HG02588 (cell line): ENCODE measurements at regions not wholly inside any gene's neighbourhood (a gene's known extent, or its start where the extent isn't known, plus 50 kb on each side); places are given as distances from the start of the nearest gene placed in this dataset.

Source experiments
- ATAC-seq: cut with Tn5 transposase; IDR thresholded peaks from one replicate; pipeline ENCODE4 v1.9.1; 2021; ENCODE audit warnings: mild to moderate bottlenecking, moderate library complexity; ENCODE audit not compliant: unreplicated experiment

DNA sequence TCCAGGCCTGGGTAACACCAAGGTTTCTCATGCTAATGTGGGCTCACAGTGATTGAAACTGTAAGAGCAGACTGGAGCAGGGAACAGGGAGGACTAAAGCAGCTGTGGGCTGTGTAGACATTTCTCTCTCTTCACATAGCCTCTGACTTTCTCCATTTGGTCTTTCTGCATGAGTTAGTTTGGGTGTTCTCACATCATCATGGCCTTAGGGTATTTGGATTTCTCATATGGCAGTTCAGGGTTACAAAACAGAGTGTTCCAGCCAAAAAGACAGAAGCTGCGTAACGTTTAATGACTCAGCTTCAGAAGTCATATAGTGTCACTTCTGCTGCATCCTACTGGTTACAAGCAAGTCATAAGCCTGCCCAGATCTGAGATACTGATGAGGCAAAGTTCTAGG is 52.0 kb upstream of the OSBPL8 start:
- ATAC-seq, result no peak

DNA sequence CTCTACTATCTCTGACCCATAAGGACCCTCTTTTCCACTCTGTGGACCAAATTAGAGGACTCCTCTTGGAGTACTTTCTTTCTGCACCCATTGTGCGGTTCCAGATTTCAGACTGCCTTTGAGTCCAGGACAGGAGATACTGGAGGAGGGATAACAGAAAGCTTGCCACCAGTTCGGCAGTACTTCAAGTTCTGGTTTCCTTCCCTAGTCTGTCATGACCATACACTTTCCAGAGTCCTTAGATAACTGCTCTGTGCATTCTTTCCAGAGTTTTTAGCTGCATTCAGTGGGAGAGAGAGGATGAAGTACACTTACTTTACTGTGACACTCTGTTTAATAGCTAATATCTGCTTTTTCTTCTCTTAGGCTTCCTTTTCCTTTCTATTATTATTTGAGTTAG is 54.8 kb upstream of the OSBPL8 start:
- no peak for ATAC-seq

DNA sequence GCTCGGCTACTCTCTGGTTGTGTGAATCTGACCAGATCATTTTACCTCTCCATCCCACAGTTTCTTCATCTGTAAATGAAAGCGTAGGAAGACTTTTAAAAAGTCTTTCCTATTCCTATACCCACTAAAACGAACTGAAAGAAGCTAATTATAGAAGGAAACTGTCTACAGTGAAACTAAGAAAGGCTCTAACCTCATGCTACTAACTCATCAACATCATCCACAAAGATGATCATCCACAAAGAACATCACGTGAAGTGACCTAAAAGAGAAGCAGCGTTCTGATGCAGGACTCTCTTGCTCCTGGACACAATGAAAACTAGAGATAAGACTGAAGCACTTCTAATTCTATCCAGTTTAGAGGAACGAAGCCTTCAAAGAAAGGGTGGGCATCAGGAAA is 58.5 kb upstream of the OSBPL8 start:
- no peak for ATAC-seq

DNA sequence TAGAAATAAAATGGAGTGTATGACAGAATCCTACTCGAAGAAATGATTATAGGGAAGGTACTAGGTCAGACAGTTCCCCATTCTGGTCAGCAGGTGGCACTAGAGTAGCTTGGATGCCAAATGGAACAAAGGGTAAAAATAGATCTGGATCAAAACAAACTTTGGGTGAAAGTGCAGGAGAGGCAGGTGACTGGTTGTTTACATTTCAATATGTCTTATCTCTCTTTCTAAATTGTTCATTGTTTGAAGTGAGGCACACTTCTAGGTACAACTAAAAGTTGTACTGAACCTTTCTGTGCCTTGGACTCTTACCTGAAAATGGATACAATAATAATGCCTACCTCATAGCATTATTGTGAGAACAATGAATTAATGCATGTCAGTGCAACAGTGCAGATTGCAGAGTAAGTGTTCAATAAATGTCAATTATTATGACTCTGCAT is 62.0 kb upstream of the OSBPL8 start:
- ATAC-seq, result peak; percentile 66

DNA sequence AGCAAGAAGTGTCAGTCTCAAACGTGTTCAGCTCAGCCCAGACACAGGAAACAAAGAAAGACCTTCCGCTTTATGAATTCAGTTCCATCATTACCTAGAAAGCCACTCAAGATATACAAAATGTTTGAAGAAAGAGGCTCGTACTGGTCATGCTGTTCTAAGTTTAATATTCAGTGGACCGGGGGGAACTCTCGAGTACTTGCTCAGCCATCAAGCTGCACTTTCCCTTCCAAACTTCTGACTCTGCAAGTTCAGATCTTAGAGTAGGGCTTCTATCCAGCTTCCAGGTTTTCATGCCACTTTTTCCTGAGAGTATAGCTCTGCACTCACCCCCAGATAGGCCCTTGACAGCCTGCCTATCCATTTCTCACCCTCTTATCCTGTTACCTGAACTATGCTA is 62.8 kb upstream of the OSBPL8 start:
- no peak for ATAC-seq

DNA sequence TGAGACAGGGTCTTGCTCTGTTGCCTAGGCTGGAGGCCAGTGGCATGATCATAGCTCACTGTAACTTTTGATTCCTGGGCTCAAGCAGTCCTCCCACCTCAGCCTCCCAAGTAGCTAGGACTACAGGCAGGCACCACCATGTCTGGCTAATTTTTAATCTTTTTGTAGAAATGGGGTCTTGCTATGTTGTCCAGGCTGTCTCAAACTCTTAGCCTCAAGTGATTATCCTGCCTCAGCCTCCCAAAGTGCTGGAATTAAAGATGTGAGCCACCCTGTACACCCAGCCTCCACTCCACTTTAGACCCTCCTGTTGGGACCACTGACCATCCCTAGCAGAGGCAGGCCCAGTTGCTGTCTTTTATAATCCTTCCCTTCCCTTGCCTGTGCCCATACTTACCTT is 63.3 kb upstream of the OSBPL8 start:
- no peak for ATAC-seq

DNA sequence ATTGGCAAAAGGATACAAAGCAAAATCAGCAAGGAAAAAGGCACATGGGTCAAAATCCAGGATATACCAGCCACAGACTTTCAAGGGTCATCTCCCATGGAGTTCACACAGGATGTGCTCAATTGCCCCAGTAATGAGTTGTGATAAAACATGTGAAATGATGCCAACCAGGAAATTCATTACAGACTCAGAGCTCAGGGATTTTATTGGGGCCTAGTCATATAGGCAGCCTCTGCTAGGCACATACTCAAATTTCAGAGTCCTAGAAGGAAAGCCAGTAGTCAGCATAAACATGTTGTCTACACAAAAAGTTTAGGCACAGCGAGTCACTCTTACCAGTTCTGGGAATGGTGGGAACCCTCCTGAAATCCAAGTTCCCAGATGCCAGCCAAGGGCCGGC is 64.4 kb upstream of the OSBPL8 start:
- no peak for ATAC-seq

DNA sequence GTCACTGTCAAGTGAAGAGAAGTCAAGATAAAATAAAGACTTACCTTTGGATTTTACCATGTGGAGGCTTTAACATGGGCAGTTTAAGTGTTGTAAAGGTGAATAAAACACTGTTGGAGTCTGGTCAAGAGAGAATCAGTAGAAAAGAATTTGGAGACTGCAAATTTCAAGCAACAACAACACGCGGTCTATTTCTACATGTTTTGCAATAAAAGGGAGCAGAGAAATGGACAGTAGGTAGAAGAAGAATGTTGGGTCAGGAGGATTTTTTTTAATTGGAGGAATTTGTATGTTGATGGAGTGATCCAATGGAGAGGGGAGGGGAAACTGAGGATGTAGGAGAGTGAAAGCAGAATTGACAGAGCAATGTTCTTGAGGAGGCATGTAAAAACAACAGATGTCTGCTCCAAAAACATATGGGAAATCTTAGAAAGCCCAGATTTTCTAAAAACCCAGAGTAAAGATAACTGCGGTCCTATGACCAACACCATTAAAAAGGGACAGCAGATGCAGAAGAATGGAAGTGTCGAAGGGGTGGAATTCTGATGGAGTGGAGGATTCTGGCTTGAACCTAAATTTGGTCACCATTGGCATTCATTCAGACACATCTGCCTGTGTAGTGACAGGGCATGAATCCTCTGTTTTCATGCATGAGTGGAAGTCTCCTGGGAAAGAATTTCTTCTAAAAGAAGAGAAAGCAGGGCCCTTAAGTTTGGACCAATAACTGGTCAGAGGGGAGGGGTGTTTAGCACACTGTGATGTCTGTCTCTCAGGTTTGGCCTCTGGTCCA is 68.0 kb upstream of the OSBPL8 start:
- no peak for ATAC-seq

DNA sequence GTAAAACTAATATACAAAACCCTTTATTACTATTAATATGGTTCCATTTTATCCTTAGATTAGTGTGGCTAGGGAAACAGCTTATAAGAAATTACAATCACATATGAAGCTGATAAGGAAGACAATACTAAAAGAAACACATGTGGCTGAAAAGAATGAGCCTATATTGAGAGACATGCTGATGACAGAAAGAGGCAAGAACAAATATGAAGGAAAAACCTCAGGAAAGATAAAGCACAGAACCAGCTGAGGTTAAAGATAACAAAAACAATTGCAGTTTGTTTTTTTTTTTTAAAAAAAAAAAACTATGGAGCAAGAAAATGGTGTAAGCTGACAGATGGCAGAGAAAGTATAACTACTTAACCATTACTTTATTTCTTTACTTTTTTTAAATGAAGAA is 69.2 kb upstream of the OSBPL8 start:
- no peak for ATAC-seq

DNA sequence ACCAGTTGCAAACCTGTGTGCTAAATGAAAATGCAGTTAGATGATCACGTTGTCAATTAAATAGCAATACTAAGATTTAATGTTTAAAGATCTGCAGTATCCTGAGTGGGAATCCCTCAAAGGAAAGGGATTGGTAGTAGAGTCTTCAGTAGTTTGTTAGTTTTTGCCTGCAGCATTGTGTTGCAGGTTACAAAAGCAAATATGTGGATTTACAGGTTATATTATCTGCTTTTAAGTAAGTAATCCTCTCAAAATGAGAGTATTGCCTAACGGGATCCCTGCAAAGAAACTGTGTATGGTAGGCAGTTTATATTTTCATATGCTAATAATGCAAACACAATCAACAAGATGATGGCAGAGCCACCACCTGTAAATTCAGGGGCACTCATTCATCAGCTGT is 72.2 kb upstream of the OSBPL8 start:
- ATAC-seq, result no peak

DNA sequence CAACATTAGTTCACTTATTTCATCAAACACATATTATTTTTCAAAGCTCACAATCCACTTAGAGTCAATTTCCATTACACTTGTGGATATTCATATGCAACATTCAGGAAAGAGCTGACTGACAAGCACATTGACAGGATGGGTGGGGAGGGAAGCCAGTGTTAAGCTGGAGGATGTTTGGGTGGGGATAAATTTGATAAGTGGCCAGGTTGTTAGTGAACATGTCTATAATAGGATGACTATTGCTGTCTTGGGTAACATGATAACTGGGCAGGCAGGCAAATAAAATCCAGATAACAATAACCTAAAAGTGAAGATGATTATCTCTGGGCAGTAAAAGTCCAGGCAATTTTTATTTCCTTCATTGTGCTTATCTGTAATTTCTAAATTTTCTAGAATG is 73.8 kb upstream of the OSBPL8 start:
- no peak for ATAC-seq

DNA sequence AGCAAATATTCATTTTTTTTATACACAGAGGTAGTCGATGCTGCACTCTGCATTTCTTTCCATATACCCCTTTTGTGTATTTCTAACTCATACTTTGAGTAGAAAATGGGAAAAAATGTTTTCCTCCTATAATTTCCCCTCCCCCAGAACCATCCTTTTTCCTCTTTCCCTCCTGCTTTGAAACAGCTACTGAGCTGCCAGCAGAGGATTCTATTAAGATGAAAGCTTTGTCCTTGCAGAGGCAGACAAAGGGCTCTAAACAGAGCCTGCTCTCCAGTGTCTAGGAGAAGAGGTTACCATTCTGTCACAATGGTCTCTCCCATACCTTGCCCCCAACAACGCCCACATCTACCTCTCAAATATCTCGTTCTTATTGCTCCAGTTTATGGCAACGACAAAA is 74.6 kb upstream of the OSBPL8 start:
- no peak for ATAC-seq

DNA sequence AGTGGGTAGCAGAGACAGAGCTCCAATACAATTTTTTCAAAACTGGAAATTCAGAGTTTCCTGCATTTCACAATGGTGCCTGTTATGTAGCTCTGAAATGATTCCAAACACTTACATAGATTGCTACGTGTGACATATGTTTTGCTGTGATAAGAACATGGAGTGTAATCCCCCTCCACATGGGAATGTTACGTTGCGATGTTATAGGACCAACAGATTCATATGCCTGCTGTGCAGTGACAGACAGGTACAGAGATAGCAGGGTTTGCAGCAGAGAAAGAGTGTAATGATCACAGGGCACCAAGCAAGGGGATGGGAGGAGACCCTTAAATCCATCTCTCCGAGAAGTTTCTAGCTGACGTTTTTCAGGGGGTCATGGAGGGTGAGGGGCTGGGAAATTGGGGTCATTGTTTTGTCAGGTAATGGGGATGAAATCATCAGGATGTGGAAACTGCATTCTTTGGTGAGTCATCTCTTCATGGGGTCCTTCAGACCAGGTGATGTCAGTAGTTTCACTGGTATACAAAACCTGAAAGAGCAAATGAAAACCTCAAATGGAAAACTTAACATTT is 76.6 kb upstream of the OSBPL8 start:
- ATAC-seq, result no peak

DNA sequence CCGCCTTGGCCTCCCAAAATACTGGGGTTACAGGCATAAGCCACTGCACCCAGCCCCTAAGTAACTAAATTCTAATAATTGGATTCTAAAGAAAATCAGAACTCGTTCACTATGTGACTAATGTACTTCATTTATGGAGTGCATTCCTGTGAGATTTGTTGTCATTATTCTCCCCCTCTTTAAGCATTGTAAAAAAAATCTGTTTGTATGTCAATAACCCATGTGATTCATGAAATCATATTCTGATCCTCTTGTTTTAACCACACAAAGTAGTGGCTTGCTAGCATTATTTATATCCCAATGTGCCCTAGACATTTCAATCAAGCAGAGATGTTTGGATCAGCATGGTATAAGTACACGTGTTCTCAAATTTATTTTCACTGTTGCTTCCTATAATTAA is 78.2 kb upstream of the OSBPL8 start:
- no peak for ATAC-seq

DNA sequence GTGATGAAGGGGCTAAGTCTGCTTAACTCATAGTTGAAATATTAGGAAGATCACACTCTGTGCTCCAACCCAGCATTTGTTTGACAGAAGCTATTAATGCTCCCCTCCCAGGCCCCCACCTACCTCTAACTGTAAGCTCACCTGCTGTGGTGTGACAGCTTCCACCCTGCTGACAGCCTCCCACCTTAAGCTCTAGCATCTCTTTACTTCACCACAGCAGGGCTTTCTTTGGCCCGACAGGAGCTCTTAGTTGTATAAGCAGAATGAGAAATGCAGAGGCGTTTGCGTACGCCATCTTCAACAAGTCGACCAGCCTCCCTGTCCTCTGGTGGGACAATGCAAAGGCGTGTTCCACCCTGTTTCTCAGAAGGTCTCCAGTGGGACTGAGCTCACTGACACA is 80.1 kb upstream of the OSBPL8 start:
- no peak for ATAC-seq

DNA sequence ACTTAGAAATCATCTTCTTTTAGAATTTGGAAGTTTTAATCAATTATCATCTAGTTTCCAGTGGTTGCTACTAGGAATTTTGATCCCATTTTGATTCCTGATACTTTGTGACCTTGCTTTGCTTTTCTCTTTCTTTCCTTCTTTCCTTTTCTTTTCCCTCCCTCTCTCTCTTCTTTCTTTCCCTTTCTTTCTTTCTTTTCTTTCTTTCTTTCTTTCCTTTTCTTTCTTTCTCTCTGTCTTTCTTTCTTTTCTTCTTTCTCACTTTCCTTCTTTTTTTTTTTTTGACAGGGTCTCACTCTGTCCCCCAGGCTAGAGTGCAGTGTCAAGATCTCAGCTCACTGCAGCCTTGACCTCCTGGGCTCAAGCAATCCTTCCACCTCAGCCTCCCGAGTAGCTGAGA is 81.5 kb upstream of the OSBPL8 start:
- ATAC-seq, result no peak

DNA sequence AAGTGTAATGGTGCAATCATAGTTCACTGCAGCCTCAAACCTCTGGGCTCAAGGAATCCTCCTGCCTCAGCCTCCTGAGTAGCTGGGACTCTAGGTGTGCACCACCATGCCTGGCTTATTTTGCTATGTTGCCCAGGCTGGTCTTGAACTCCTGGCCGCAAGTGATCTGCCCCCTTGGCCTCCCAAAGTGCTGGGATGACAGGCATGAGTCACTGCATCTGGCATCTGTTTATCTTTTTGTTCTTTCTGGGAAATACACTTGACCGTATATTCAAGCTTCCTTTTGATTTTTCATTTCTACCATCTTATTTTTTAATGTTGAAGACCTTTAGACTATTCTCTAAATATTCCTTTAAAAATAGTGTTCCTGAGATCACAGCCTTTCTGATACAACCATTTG is 82.4 kb upstream of the OSBPL8 start:
- no peak for ATAC-seq

DNA sequence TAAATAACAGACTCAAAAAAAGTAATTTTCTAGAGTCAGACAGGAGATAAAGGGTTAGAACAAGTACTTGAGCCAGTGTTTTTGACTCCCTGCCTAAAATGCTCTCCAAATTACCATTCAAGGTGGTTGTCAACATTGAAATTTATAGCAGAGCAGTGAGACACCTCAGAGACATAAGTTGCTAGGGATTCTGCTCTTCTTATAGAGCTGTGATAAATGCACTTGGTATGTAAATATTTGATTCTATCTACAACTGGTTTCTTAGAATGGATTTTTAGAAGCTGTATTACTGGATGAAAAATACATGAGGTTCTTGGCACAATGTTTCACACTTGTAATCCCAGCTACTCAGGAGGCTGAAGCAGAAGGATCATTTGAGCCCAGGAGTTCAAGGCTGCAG is 83.9 kb upstream of the OSBPL8 start:
- ATAC-seq, result no peak

DNA sequence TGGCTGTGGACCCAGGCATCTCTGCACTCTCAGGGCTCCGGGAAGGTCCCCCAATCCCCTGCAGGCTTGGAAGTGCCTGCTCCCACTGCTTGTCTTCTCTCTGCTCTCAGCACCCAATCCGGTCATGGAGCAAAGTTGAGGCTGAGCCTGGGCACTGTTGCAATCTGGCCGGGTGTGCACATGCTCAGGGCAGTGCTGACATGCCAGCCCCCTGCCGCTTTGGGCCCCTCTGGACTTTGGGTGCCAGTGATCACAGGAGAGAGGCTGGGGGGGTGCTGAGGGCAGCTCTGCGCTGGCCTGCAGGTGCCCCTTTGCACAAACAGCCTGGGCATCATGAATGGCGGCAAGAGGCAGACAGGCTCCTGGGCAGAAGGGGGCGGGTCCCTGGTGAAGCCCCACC is 85.4 kb upstream of the OSBPL8 start:
- ATAC-seq, result no peak

DNA sequence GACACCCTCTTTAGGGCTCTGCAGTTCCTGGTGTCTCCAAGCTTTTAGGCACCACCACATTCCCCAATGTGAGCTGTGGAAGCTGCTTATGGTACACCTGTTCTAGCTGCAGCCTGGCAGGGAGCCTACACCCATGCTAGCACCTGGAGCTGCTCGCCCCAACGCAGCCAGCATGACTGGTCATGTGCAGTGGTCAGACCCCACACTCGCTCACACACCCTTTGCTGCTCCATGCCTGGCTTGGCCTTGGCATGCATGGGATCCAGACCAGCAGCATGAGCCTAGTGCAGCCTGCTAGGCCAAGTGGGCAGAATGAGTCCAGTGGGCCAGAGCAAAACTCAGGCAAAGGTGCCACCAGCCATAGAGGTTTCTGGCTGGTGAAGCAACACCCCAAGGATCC is 86.4 kb upstream of the OSBPL8 start:
- no peak for ATAC-seq

DNA sequence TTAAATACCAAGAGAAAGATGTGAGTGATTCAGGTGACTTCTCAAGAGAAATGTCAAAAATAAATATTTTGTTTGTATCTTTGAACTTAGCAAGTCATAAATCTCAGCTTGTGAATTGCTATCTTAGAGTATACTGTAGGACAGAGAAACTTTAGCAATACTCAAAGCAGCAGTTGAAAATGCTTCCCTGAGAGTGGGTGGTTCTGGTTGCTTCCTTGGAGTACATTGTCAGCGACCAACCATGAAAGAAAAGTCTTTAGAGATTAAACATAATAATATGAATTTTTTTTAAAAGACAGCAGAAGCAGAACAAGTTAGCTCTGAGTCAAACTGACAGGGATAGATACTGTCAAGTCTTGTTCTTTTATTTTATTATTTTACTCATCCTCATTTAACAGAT is 86.8 kb upstream of the OSBPL8 start:
- no peak for ATAC-seq

DNA sequence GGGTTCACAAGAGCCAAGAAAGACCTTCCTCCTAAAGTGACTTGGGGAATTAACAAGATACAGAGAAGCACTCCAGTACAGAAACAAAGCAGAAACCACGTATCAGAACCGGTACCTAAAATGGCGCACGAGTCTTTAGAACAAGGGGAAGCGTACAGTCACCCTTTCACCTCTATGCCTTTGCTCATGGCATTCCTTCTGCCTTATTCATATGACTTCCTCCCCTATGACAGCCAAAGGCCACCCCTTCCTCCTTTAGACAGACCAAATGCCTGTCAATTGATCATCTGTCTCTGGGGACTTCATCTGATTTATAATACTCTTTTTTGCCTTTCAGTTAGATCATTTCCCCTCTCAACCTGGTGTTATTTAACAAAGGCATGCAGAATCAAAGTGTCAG is 89.5 kb upstream of the OSBPL8 start:
- ATAC-seq, result no peak

DNA sequence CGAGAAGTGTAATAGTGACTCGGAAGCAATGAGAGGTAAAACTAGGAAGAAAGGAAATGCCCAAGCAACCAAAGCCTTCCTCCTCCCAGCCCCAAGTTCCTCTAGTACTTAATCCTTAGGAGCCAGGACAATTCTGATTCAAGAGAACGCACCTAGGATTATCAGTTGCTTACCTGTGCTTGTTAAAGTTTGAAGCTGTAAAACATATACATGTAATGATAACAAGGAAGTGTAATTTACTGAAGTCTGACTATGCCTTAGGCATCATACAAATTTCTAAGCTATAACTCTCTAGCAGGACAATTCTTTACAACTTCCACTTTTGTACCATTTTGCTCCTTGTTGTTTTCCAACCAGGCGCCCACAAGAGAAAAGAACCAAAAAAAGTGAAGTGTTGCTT is 92.8 kb upstream of the OSBPL8 start:
- ATAC-seq, result no peak
